Erythroblast (primary cell): ENCODE measurements at regions not wholly inside any gene's neighbourhood (a gene's known extent, or its start where the extent isn't known, plus 50 kb on each side); places are given as distances from the start of the nearest gene placed in this dataset.

Experiments
- GATA1 ChIP-seq: IDR thresholded peaks from 2 replicates; pipeline ENCODE4 v1.6.1; 2011; ENCODE audit warnings: low read depth, mild to moderate bottlenecking, control low read depth, low read length, moderate library complexity
- POLR2A ChIP-seq: IDR thresholded peaks from 2 replicates; pipeline ENCODE4 v1.6.1; 2011; ENCODE audit warnings: mild to moderate bottlenecking, low read length

GRCh38 chr5:143696921-143697320 lies 115.0 kb upstream of the HMHB1 start:
- TF ChIP-seq POLR2A (no peak), GATA1 (no peak)
